Loucy (cell line): ENCODE measurements at regions not wholly inside any gene's neighbourhood (a gene's known extent, or its start where the extent isn't known, plus 50 kb on each side); places are given as distances from the start of the nearest gene placed in this dataset.

Experiments used
- H2AFZ ChIP-seq: fragments of 200-600 bp; sonication (generic); 2 replicates; pipeline ENCODE4 v1.6.0; 2016; ENCODE audit warnings: antibody characterized with exemption, mild to moderate bottlenecking, low read length, moderate library complexity
- H3F3A ChIP-seq: fragments of 200-600 bp; 2 replicates; pipeline ENCODE4 v1.6.0; 2016; ENCODE audit warnings: antibody characterized with exemption, low read depth, mild to moderate bottlenecking
- H3K27me3 ChIP-seq: fragments of 200-600 bp; sonication (generic); 2 replicates; pipeline ENCODE4 v1.6.1; 2014; ENCODE audit warnings: low read length, mild to moderate bottlenecking; ENCODE audit not compliant: insufficient read depth, poor library complexity, severe bottlenecking
- H3K36me3 ChIP-seq: fragments of 200-600 bp; sonication (generic); 2 replicates; pipeline ENCODE4 v1.6.1; 2016; ENCODE audit warnings: low read length; ENCODE audit not compliant: insufficient read depth
- H3K4me1 ChIP-seq: fragments of 200-600 bp; sonication (generic); 2 replicates; pipeline ENCODE4 v1.5.1; 2014; ENCODE audit warnings: low read length, mild to moderate bottlenecking; ENCODE audit not compliant: insufficient read depth, poor library complexity, severe bottlenecking
- H3K4me2 ChIP-seq: fragments of 200-600 bp; sonication (generic); 2 replicates; pipeline ENCODE4 v1.6.0; 2014; ENCODE audit warnings: antibody characterized with exemption, low read length, low read depth, mild to moderate bottlenecking; ENCODE audit not compliant: poor library complexity, severe bottlenecking
- H3K4me3 ChIP-seq: fragments of 200-600 bp; sonication (generic); 2 replicates; pipeline ENCODE4 v1.5.1; 2014; ENCODE audit warnings: low read length, mild to moderate bottlenecking, mixed read lengths; ENCODE audit not compliant: poor library complexity, severe bottlenecking
- H3K79me2 ChIP-seq: fragments of 200-600 bp; sonication (generic); 2 replicates; pipeline ENCODE4 v1.6.1; 2014; ENCODE audit warnings: low read length; ENCODE audit not compliant: insufficient read depth
- H3K9ac ChIP-seq: fragments of 200-600 bp; sonication (generic); 2 replicates; pipeline ENCODE4 v1.6.0; 2014; ENCODE audit warnings: mild to moderate bottlenecking, low read depth, low read length, moderate library complexity; ENCODE audit not compliant: poor library complexity, severe bottlenecking
- H3K9me2 ChIP-seq: fragments of 200-600 bp; sonication (generic); replicated peaks from 2 replicates; pipeline ENCODE4 v1.6.1; 2016; ENCODE audit warnings: low read depth, low read length, mixed read lengths
- H3K9me3 ChIP-seq: fragments of 200-600 bp; sonication (generic); 2 replicates; pipeline ENCODE4 v1.6.1; 2014; ENCODE audit warnings: mild to moderate bottlenecking, antibody characterized with exemption, low read length, low read depth; ENCODE audit not compliant: insufficient read depth
- H4K20me1 ChIP-seq: fragments of 200-600 bp; sonication (generic); 2 replicates; pipeline ENCODE4 v1.6.0; 2014; ENCODE audit warnings: antibody characterized with exemption, low read length, mild to moderate bottlenecking; ENCODE audit not compliant: insufficient read depth, poor library complexity, severe bottlenecking
- EZH2phosphoT487 ChIP-seq: fragments of 200-600 bp; IDR thresholded peaks from 2 replicates; pipeline ENCODE4 v1.6.1; 2018; ENCODE audit warnings: antibody characterized with exemption, mild to moderate bottlenecking, moderate library complexity, borderline replicate concordance
- TF ChIP-seq, protein P1 (sequence below): fragments of 200-600 bp; sonication (generic); conservative IDR thresholded peaks from 2 replicates; pipeline ENCODE4 v1.5.1; 2014; ENCODE audit warnings: mild to moderate bottlenecking, antibody characterized with exemption, low read length

DNA sequence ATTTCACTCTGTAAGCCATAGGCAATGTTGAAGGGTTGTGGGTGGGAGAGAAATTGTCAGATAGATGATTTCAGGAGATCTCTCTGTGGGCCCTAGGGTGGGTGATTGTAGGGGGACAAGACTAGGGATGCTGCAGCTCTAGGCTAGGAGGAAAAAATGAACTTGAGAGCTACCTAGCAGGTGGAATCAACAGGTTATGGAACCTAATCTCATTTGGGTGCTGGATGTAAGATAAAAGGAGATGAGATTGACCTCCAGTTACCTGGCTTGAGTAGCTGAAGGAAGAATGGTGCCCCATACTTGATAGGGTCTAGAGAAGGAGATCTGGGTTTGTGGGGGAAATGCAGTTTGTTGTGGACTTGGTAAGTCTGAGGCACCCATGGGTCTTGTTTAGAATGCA lies 396.5 kb downstream of the RRAGC start:
- H3K4me2 ChIP-seq = no peak overlapping the region
- no peaks in the 10 kb centered on the region for H3K27me3 ChIP-seq
- no peaks in the 10 kb centered on the region for H3K4me1 ChIP-seq
- no peak overlapping the region for H2AFZ ChIP-seq
- H3K36me3 ChIP-seq = no peaks in the 10 kb centered on the region
- H3K9me2 ChIP-seq = no peaks in the 10 kb centered on the region
- no peaks in the 10 kb centered on the region for H3F3A ChIP-seq
- no peak for TF ChIP-seq EZH2phosphoT487
- TF ChIP-seq, protein P1, sequence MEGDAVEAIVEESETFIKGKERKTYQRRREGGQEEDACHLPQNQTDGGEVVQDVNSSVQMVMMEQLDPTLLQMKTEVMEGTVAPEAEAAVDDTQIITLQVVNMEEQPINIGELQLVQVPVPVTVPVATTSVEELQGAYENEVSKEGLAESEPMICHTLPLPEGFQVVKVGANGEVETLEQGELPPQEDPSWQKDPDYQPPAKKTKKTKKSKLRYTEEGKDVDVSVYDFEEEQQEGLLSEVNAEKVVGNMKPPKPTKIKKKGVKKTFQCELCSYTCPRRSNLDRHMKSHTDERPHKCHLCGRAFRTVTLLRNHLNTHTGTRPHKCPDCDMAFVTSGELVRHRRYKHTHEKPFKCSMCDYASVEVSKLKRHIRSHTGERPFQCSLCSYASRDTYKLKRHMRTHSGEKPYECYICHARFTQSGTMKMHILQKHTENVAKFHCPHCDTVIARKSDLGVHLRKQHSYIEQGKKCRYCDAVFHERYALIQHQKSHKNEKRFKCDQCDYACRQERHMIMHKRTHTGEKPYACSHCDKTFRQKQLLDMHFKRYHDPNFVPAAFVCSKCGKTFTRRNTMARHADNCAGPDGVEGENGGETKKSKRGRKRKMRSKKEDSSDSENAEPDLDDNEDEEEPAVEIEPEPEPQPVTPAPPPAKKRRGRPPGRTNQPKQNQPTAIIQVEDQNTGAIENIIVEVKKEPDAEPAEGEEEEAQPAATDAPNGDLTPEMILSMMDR = no peak
- H3K4me3 ChIP-seq = no peak overlapping the region
- no peaks in the 10 kb centered on the region for H3K79me2 ChIP-seq
- H4K20me1 ChIP-seq = no peaks in the 10 kb centered on the region
- no peaks in the 10 kb centered on the region for H3K9me3 ChIP-seq
- H3K9ac ChIP-seq = no peak overlapping the region

- no peak overlapping the region for H2AFZ ChIP-seq
- H3K27me3 ChIP-seq = no peaks in the 10 kb centered on the region
- no peaks in the 10 kb centered on the region for H3K36me3 ChIP-seq
- TF ChIP-seq, protein P1 = no peak
- no peak for TF ChIP-seq EZH2phosphoT487
- no peaks in the 10 kb centered on the region for H3K79me2 ChIP-seq
- H3K4me3 ChIP-seq = no peak overlapping the region
- H3K9me3 ChIP-seq = no peaks in the 10 kb centered on the region
- H3F3A ChIP-seq = no peaks in the 10 kb centered on the region
- no peaks in the 10 kb centered on the region for H3K4me1 ChIP-seq
- H4K20me1 ChIP-seq = no peaks in the 10 kb centered on the region
- H3K9me2 ChIP-seq = no peaks in the 10 kb centered on the region
- H3K4me2 ChIP-seq = no peak overlapping the region
- no peak overlapping the region for H3K9ac ChIP-seq
Observed at GRCh38 chr1:38456531-38456876, 403.1 kb downstream of the RRAGC start.

- no peaks in the 10 kb centered on the region for H3K9me3 ChIP-seq
- no peaks in the 10 kb centered on the region for H3K9me2 ChIP-seq
- H3K79me2 ChIP-seq = no peaks in the 10 kb centered on the region
- no peaks in the 10 kb centered on the region for H4K20me1 ChIP-seq
- H3K4me3 ChIP-seq = no peak overlapping the region
- no peaks in the 10 kb centered on the region for H3F3A ChIP-seq
- H3K9ac ChIP-seq = no peak overlapping the region
- no peak overlapping the region for H3K4me2 ChIP-seq
- H3K4me1 ChIP-seq = no peaks in the 10 kb centered on the region
- no peaks in the 10 kb centered on the region for H3K36me3 ChIP-seq
- TF ChIP-seq, protein P1 = no peak
- TF ChIP-seq EZH2phosphoT487 = no peak
- no peak overlapping the region for H2AFZ ChIP-seq
- H3K27me3 ChIP-seq = no peaks in the 10 kb centered on the region
Observed at GRCh38 chr1:38455829-38456530, 403.6 kb downstream of the RRAGC start.
